Upper lobe of left lung (tissue), 6 donors: ENCODE measurements at regions not wholly inside any gene's neighbourhood (a gene's known extent, or its start where the extent isn't known, plus 50 kb on each side); places are given as distances from the start of the nearest gene placed in this dataset.

Source experiments
- ATAC-seq, 2 donors: fragments of 200-7000 bp; cut with Tn5 transposase; one replicate each; pipeline ENCODE4 v1.9.1; 2022; ENCODE audit warnings: mild to moderate bottlenecking in 2 of 2, moderate library complexity in 2 of 2; ENCODE audit not compliant: low FRiP score in 2 of 2
- DNase-seq, 2 donors: peaks; one replicate each; pipeline ENCODE4 v3.0.0-alpha.2; 2019 to 2020
- H3K27ac ChIP-seq, 4 donors: fragments of 200-600 bp; sonication (generic); one replicate each; pipeline ENCODE4 v1.5.1; 2016 to 2019
- H3K27me3 ChIP-seq, 4 donors: fragments of 200-600 bp; sonication (generic); one replicate each; pipeline ENCODE4 v1.5.1; 2017 to 2019
- H3K36me3 ChIP-seq, 4 donors: fragments of 200-600 bp; sonication (generic); one replicate each; pipeline ENCODE4 v1.5.1; 2016 to 2019
- H3K4me1 ChIP-seq, 4 donors: fragments of 200-600 bp; sonication (generic); one replicate each; pipeline ENCODE4 v1.5.1; 2018 to 2019
- H3K4me3 ChIP-seq, 4 donors: fragments of 200-600 bp; sonication (generic); one replicate each; pipeline ENCODE4 v1.5.1; 2017 to 2019; ENCODE audit warnings: mild to moderate bottlenecking in 2 of 4, moderate library complexity in 1 of 4
- H3K9me3 ChIP-seq, 4 donors: fragments of 200-600 bp; sonication (generic); one replicate each; pipeline ENCODE4 v1.5.1; 2018 to 2019
- EP300 ChIP-seq, 4 donors: sonication (generic); formaldehyde crosslinking; IDR thresholded peaks; one replicate each; pipeline ENCODE4 v1.5.1; 2017; ENCODE audit warnings: antibody characterized with exemption in 4 of 4, control low read depth in 2 of 4
- POLR2A ChIP-seq, 4 donors: fragments of 450-650 bp; IDR thresholded peaks; one replicate each; pipeline ENCODE4 v1.5.1; 2016 to 2017; ENCODE audit warnings: antibody characterized with exemption in 4 of 4, mild to moderate bottlenecking in 2 of 4
- POLR2AphosphoS5 ChIP-seq, 2 donors: sonication (generic); formaldehyde crosslinking; IDR thresholded peaks; one replicate each; pipeline ENCODE4 v1.5.1; 2017; ENCODE audit warnings: antibody characterized with exemption in 2 of 2
- WGBS, 2 donors: methylation state at CpG; one replicate each; pipeline ENCODE4 v1.1.5; 2017 to 2018; 5-methylcytosine and 5-hydroxymethylcytosine counted together
- TF ChIP-seq, protein P1 (sequence below), 6 experiments: fragments of 450-650 bp in 4 of 6; fragments of 200-600 bp in 2 of 6; sonication (generic) in 2 of 6; IDR thresholded peaks; one replicate each; pipeline ENCODE4 v1.5.1; 2016 to 2019; ENCODE audit warnings: antibody characterized with exemption in 6 of 6
- donor health status: DM: no; HTN: no; CAD: no; lungs with moderate emphysema.
- donor health status: DM: no; HTN: yes; CAD: no; lungs with severe emphysema.

GRCh38 chr4:156052116-156052515, 98.5 kb upstream of the CTSO start:
- Histone ChIP-seq H3K27ac (no peak overlapping the region), H3K4me1 (no peaks in the 10 kb centered on the region), H3K36me3 (no peaks in the 10 kb centered on the region), H3K9me3 (no peaks in the 10 kb centered on the region), H3K4me3 (no peak overlapping the region), H3K27me3 (no peaks in the 10 kb centered on the region)
- ATAC-seq (no peak), DNase-seq (no peak)
- 91 to 93% methylated on average over 2 of the region's 2 CpGs for WGBS, 2 donors
- TF ChIP-seq EP300 (IDR thresholded peaks at IDR 0.05) (no peak), POLR2AphosphoS5 (IDR thresholded peaks at IDR 0.05) (no peak)
- TF ChIP-seq, protein P1, sequence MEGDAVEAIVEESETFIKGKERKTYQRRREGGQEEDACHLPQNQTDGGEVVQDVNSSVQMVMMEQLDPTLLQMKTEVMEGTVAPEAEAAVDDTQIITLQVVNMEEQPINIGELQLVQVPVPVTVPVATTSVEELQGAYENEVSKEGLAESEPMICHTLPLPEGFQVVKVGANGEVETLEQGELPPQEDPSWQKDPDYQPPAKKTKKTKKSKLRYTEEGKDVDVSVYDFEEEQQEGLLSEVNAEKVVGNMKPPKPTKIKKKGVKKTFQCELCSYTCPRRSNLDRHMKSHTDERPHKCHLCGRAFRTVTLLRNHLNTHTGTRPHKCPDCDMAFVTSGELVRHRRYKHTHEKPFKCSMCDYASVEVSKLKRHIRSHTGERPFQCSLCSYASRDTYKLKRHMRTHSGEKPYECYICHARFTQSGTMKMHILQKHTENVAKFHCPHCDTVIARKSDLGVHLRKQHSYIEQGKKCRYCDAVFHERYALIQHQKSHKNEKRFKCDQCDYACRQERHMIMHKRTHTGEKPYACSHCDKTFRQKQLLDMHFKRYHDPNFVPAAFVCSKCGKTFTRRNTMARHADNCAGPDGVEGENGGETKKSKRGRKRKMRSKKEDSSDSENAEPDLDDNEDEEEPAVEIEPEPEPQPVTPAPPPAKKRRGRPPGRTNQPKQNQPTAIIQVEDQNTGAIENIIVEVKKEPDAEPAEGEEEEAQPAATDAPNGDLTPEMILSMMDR (IDR thresholded peaks at IDR 0.05), result no peak

DNA sequence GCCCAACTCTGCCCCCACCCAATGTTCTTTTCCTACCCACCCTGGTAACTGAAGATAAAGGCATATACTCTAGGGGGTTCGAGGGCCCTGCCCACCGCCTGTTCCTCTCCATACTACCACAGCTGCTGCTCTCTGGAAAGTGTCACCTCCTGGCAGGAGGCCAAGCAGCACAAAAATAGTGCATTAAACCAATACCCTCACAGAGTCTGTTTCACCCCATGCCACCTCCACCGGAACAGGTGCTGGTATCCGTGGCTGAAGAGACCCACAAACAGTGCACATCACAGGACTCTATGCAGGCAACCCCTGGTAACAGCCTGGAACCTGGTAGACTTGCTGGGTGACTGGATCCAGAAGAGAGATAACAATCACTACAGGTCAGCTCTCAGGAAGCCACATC, 85.1 kb upstream of the CTSO start:
- no peak overlapping the region for H3K27ac ChIP-seq
- H3K27me3 ChIP-seq, result no peaks in the 10 kb centered on the region
- H3K36me3 ChIP-seq, result no peaks in the 10 kb centered on the region
- DNase-seq (no peak), ATAC-seq (no peak)
- H3K9me3 ChIP-seq, result no peaks in the 10 kb centered on the region
- H3K4me1 ChIP-seq, result no peaks in the 10 kb centered on the region
- no peak overlapping the region for H3K4me3 ChIP-seq
- TF ChIP-seq, protein P1 (IDR thresholded peaks at IDR 0.05), result no peak
- TF ChIP-seq EP300 (IDR thresholded peaks at IDR 0.05) (no peak), POLR2A (IDR thresholded peaks at IDR 0.05) (no peak), POLR2AphosphoS5 (IDR thresholded peaks at IDR 0.05) (no peak)
- 76 to 88% methylated on average over 4 of the region's 4 CpGs for WGBS, 2 donors

DNA sequence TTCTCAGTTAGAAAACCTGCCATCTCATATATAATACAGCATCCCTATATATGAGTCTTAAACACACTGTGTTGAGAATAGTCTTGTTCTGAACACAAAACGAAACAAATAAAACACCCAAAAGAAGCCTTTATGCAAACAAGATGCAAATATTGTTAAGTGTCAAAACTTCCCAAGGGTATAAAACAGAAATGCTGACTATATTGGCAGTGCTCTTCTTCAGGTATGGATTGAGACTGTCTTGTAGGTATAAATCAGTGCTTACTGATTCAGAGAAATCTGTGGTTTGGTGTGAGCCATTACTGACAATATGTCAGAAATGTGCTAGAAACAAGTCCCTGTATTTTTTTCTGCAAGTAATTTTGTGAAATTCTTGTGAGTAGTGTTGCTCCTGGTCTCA, 82.8 kb upstream of the CTSO start:
- H3K27me3 ChIP-seq, result no peaks in the 10 kb centered on the region
- TF ChIP-seq, protein P1 (IDR thresholded peaks at IDR 0.05), result no peak
- TF ChIP-seq POLR2A (IDR thresholded peaks at IDR 0.05), result no peak
- no peak for TF ChIP-seq EP300 (IDR thresholded peaks at IDR 0.05)
- no peak overlapping the region for H3K4me3 ChIP-seq
- DNase-seq (no peak), ATAC-seq (no peak)
- WGBS, 2 donors, result 80 to 82% methylated on average over 1 of the region's 1 CpG
- no peak overlapping the region for H3K27ac ChIP-seq
- no peaks in the 10 kb centered on the region for H3K36me3 ChIP-seq
- no peaks in the 10 kb centered on the region for H3K4me1 ChIP-seq
- H3K9me3 ChIP-seq, result no peaks in the 10 kb centered on the region

GRCh38 chr4:156029691-156030090, 76.0 kb upstream of the CTSO start:
- H3K9me3 ChIP-seq, result no peaks in the 10 kb centered on the region
- DNase-seq (no peak), ATAC-seq (no peak)
- WGBS, 2 donors, result 88 to 94% methylated on average over 1 of the region's 1 CpG
- no peak overlapping the region for H3K27ac ChIP-seq
- H3K36me3 ChIP-seq, result no peaks in the 10 kb centered on the region
- no peak overlapping the region for H3K4me3 ChIP-seq
- no peaks in the 10 kb centered on the region for H3K27me3 ChIP-seq
- TF ChIP-seq, protein P1 (IDR thresholded peaks at IDR 0.05), result no peak
- no peak for TF ChIP-seq POLR2A (IDR thresholded peaks at IDR 0.05)
- no peak for TF ChIP-seq EP300 (IDR thresholded peaks at IDR 0.05)
- TF ChIP-seq POLR2AphosphoS5 (IDR thresholded peaks at IDR 0.05), result no peak
- H3K4me1 ChIP-seq, result no peaks in the 10 kb centered on the region

- TF ChIP-seq, protein P1 (IDR thresholded peaks at IDR 0.05), result no peak
- TF ChIP-seq EP300 (IDR thresholded peaks at IDR 0.05), result no peak
- TF ChIP-seq POLR2A (IDR thresholded peaks at IDR 0.05), result no peak
- TF ChIP-seq POLR2AphosphoS5 (IDR thresholded peaks at IDR 0.05), result no peak
- no peak for DNase-seq
- WGBS, 2 donors, result 88% methylated on average over 6 of the region's 6 CpGs
Observed at GRCh38 chr4:156021298-156021697, 67.6 kb upstream of the CTSO start.

More at GRCh38 chr4:156021298-156021697, 67.6 kb upstream of the CTSO start:
- Histone ChIP-seq H3K9me3 (no peaks in the 10 kb centered on the region), H3K27ac (no peak overlapping the region), H3K4me1 (no peaks in the 10 kb centered on the region), H3K4me3 (no peak overlapping the region), H3K27me3 (no peaks in the 10 kb centered on the region), H3K36me3 (no peaks in the 10 kb centered on the region)
- ATAC-seq, result no peak
